ENCODE measurements at regions not wholly inside any gene's neighbourhood (a gene's known extent, or its start where the extent isn't known, plus 50 kb on each side); places are given as distances from the start of the nearest gene placed in this dataset.
"Not testable (repeated sequence)": the region's sequence is repeated elsewhere in the genome, so short reads cannot be mapped to it uniquely, and the experiment has no call there.

DNA sequence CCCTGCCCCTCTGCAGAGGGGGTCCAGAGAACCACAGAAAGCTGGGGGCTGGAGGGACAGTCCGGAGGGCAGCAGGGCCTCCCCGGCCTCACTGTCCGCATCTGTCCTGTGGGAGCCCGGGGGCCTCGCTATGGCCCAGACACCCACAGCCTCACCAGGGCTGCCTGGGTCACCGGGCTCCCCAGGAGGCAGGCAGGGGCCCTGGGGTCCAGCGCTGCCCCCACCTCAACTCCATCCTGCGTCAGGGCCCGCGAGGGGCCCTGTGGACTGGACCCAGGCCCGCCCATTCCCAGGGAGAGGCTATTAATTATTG is 96.1 kb downstream of the POTEG start:
- H3K9ac ChIP-seq (ENCODE audit: low read depth, low read length); H3K4me3 ChIP-seq (ENCODE audit: low read length); H3K27ac ChIP-seq (ENCODE audit: low read depth, low read length); H3K9me3 ChIP-seq (ENCODE audit: insufficient read depth, low read depth, low read length); H3K4me1 ChIP-seq (ENCODE audit: insufficient read depth, low read length); H3K27me3 ChIP-seq (ENCODE audit: insufficient read depth, low read length); H3K36me3 ChIP-seq (ENCODE audit: insufficient read depth, low read length): not testable (repeated sequence)
- no CpG with 5 or more reads among the region's 11 CpGs for WGBS

DNA sequence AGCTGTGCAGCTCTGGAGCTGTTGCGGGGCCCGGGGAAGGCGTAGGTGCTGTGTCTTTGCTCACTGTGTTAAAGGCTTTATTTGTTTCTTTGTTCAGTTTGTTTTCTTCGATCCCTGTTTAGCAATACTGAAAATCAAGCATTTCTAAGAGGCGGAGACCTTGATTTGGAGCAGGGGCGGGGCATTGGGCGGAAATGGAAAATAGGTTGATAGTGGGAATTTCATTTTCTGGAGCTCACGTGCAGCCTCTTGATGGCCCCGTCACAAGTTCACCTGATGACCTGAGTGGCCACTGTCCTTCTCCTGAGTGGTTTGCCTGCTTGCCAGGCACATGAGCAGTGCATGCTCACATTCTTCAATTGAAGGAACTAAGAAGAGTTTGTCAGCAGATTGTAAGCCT is 93.2 kb downstream of the POTEG start:
- H3K36me3 ChIP-seq (ENCODE audit: insufficient read depth, low read length); H3K9me3 ChIP-seq (ENCODE audit: insufficient read depth, low read depth, low read length); H3K27ac ChIP-seq (ENCODE audit: low read depth, low read length); H3K27me3 ChIP-seq (ENCODE audit: insufficient read depth, low read length); H3K4me1 ChIP-seq (ENCODE audit: insufficient read depth, low read length); H3K4me3 ChIP-seq (ENCODE audit: low read length); H3K9ac ChIP-seq (ENCODE audit: low read depth, low read length): not testable (repeated sequence)
- WGBS = 90% methylated on average over 3 of the region's 9 CpGs

DNA sequence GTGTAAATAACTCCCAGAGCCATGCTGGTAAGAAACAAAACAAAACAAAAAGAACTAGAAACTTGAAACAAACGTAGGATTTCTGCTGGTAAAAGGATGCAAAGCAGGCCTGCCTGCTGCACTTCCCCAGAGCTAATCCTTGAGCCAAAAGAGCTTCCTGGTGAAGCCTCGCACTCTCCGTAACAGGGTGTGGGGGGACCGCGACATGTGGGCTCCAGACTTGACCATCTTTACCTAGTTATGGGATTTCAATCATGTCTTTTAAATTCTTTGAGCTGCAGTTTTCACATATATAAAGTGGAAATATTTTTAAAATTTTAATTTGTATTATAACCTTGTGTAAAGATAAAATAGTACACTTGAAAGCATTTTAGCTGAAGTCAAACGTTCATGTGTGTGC is 92.5 kb downstream of the POTEG start:
- H3K4me3 ChIP-seq (ENCODE audit: low read length); H3K27ac ChIP-seq (ENCODE audit: low read depth, low read length); H3K9ac ChIP-seq (ENCODE audit: low read depth, low read length); H3K36me3 ChIP-seq (ENCODE audit: insufficient read depth, low read length); H3K27me3 ChIP-seq (ENCODE audit: insufficient read depth, low read length); H3K9me3 ChIP-seq (ENCODE audit: insufficient read depth, low read depth, low read length); H3K4me1 ChIP-seq (ENCODE audit: insufficient read depth, low read length): not testable (repeated sequence)
- no CpG with 5 or more reads among the region's 6 CpGs for WGBS

DNA sequence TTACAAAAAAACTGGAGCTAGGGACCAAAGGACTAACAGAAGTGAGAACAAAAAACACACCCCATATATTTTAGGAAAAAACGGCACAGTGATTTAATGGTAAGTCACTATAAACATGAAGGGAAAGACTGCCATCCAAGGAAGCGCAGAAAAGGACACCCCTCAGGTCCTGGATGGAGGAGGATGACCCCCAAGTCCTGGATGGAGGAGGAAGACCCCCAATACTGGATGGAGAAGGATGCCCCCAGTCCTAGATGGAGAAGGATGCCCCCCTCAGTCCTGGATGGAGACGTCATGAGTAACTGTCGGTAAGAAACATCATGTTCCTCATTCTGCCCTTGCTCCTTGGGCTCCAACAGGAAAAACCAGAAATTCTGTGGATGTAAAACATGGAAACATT is 89.9 kb downstream of the POTEG start:
- H3K36me3 ChIP-seq (ENCODE audit: insufficient read depth, low read length); H3K9me3 ChIP-seq (ENCODE audit: insufficient read depth, low read depth, low read length); H3K9ac ChIP-seq (ENCODE audit: low read depth, low read length); H3K4me3 ChIP-seq (ENCODE audit: low read length); H3K4me1 ChIP-seq (ENCODE audit: insufficient read depth, low read length); H3K27ac ChIP-seq (ENCODE audit: low read depth, low read length); H3K27me3 ChIP-seq (ENCODE audit: insufficient read depth, low read length): not testable (repeated sequence)
- 91% methylated on average over 2 of the region's 4 CpGs for WGBS

DNA sequence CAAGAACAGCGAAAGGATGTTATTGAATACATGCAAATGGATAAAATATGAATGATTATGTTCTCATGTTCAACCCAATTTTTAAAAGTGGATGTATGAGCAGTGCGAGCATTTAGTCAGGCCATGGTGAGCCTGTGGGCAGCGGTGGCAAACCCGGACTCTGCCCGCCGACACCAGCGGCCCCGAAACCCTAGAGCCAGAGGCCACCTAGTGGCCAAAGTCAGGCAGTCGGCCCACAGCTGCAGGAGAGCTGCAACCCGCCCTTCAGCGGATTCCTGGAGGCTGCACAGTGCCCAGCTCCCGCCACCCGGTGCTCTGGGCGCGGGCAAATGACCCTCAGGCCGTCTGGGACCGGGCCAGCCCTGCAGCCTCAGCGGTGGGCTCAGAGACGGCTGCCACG is 89.5 kb downstream of the POTEG start:
- not testable (repeated sequence) for H3K9ac ChIP-seq (ENCODE audit: low read depth, low read length); H3K27me3 ChIP-seq (ENCODE audit: insufficient read depth, low read length)
- 78% methylated on average over 1 of the region's 20 CpGs for WGBS

DNA sequence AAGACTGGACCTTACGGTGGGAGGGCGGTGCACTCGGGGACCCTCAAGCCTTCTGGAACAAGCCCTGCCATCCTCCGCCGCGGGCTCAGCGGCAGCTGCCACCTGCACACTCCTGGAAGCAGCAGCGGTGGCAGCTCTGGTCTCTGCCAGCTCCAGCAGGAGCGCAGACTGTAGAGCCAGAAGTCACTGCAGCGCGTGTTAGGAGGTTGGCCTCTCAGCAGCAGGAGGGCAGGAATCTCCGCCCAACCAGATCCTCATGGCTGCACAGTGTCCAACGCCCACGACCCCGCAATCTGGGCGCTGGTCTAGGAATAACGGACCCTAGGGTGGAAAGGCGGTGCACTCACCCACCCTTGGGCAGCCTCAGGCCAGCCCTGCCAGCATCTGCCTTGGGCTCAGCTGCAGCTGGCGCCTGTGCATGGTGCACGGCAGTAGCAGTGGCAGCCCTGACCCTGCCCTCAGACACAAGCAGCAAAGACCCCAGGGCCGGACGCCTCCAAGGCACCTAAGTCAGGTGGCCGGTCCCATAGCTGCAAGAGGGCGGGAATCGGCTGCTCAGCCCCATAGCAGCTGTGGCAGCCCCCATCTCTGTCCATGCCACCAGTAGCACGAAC is 88.7 kb downstream of the POTEG start:
- not testable (repeated sequence) for H3K9ac ChIP-seq (ENCODE audit: low read depth, low read length); H3K27ac ChIP-seq (ENCODE audit: low read depth, low read length); H3K27me3 ChIP-seq (ENCODE audit: insufficient read depth, low read length); H3K4me1 ChIP-seq (ENCODE audit: insufficient read depth, low read length); H3K36me3 ChIP-seq (ENCODE audit: insufficient read depth, low read length); H3K9me3 ChIP-seq (ENCODE audit: insufficient read depth, low read depth, low read length); H3K4me3 ChIP-seq (ENCODE audit: low read length)
- WGBS = 86% methylated on average over 7 of the region's 26 CpGs

More for the DNA sequence above, 89.5 kb downstream of the POTEG start:
- not testable (repeated sequence) for H3K27ac ChIP-seq (ENCODE audit: low read depth, low read length); H3K4me3 ChIP-seq (ENCODE audit: low read length); H3K4me1 ChIP-seq (ENCODE audit: insufficient read depth, low read length); H3K9me3 ChIP-seq (ENCODE audit: insufficient read depth, low read depth, low read length); H3K36me3 ChIP-seq (ENCODE audit: insufficient read depth, low read length)

DNA sequence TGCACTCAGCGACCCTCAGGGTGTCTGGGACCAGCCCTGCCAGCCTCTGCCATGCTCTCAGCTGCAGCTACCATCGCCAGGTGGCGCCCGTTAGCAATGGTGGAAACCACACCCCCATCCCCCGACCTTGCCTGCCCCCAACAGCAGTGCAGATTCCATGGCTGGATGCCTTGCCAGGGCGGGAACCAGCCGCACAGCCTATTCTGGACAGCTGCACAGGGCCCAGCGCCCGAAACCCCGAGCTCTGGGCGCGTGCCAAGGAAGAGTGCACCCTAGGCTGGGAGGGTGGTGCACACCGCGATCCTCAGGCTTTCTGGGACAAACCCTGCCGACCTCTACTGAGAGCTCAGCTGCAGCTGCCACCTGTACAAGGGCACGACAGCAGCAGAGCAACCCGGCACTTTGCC is 88.1 kb downstream of the POTEG start:
- H3K9ac ChIP-seq (ENCODE audit: low read depth, low read length); H3K9me3 ChIP-seq (ENCODE audit: insufficient read depth, low read depth, low read length); H3K27me3 ChIP-seq (ENCODE audit: insufficient read depth, low read length); H3K27ac ChIP-seq (ENCODE audit: low read depth, low read length); H3K4me3 ChIP-seq (ENCODE audit: low read length); H3K36me3 ChIP-seq (ENCODE audit: insufficient read depth, low read length); H3K4me1 ChIP-seq (ENCODE audit: insufficient read depth, low read length): not testable (repeated sequence)
- WGBS = 92% methylated on average over 10 of the region's 17 CpGs

DNA sequence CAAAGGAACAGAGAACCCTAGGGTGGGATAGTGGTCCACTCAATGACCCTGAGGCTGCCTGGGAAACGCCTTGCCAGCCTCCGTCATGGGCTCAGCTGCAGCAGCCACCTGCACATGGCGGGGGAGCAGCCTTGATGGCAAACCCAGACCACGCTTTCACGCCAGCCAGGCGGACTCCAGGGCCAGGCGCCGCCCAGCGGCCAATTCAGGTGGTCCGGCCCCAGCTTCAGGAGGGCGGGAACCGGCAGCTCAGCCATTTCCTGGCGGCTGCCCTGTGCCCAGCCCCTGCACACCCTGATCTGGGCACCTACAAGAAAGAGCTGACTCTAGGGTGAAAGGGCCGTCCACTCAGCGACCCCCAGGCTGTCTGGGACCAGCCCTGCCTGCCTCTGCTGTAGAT is 87.5 kb downstream of the POTEG start:
- H3K4me1 ChIP-seq (ENCODE audit: insufficient read depth, low read length); H3K9me3 ChIP-seq (ENCODE audit: insufficient read depth, low read depth, low read length); H3K27me3 ChIP-seq (ENCODE audit: insufficient read depth, low read length); H3K9ac ChIP-seq (ENCODE audit: low read depth, low read length); H3K27ac ChIP-seq (ENCODE audit: low read depth, low read length); H3K36me3 ChIP-seq (ENCODE audit: insufficient read depth, low read length); H3K4me3 ChIP-seq (ENCODE audit: low read length): not testable (repeated sequence)
- no CpG with 5 or more reads among the region's 15 CpGs for WGBS

DNA sequence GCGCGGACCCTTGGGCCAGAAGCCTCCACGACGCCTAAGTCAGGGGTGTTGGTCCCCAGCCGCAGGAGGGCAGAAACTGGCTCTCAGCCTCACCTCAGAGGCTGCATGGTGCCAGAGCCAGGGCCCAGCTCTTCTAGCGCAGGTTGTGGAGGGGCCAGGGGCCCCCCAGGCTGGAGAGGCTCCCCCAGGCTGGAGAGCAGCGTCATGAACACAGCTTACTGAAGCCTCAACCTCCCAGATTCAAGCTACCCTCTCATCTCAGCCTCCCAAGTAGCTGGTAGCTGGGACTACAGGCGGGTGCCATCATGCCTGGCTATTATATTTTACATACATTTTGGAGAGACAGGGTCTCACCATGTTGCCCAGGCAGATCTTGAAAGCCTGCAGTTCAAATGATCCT is 87.0 kb downstream of the POTEG start:
- not testable (repeated sequence) for H3K36me3 ChIP-seq (ENCODE audit: insufficient read depth, low read length); H3K27ac ChIP-seq (ENCODE audit: low read depth, low read length); H3K4me1 ChIP-seq (ENCODE audit: insufficient read depth, low read length); H3K27me3 ChIP-seq (ENCODE audit: insufficient read depth, low read length); H3K9me3 ChIP-seq (ENCODE audit: insufficient read depth, low read depth, low read length); H3K9ac ChIP-seq (ENCODE audit: low read depth, low read length); H3K4me3 ChIP-seq (ENCODE audit: low read length)
- no CpG with 5 or more reads among the region's 8 CpGs for WGBS
